H9 (cell line): ENCODE measurements at regions not wholly inside any gene's neighbourhood (a gene's known extent, or its start where the extent isn't known, plus 50 kb on each side); places are given as distances from the start of the nearest gene placed in this dataset.
A peak's percentile ranks its signal among the peaks of the same experiment; 100 is the strongest.

Experiments
- DNase-seq: peaks from one replicate; pipeline ENCODE4 v3.0.0-alpha.2; 2017
- H2AFZ ChIP-seq: one replicate; pipeline ENCODE4 v1.6.1; 2013; ENCODE audit warnings: mild to moderate bottlenecking, low read length, control low read depth, moderate library complexity
- H2AK5ac ChIP-seq: 2 replicates; pipeline ENCODE4 v1.6.1; 2013; ENCODE audit warnings: low read length, control low read depth, mixed read lengths; ENCODE audit not compliant: insufficient read length
- H2BK120ac ChIP-seq: one replicate; pipeline ENCODE4 v1.6.1; 2013; ENCODE audit warnings: low read depth, mild to moderate bottlenecking, low read length, control low read depth, inconsistent platforms; ENCODE audit not compliant: poor library complexity, severe bottlenecking
- H2BK12ac ChIP-seq: 2 replicates; pipeline ENCODE4 v1.6.1; 2013; ENCODE audit warnings: low read length, control low read depth, mixed read lengths, low read depth; ENCODE audit not compliant: insufficient read length
- H2BK15ac ChIP-seq: 2 replicates; pipeline ENCODE4 v1.6.1; 2013; ENCODE audit warnings: low read depth, low read length, control low read depth
- H2BK20ac ChIP-seq: one replicate; pipeline ENCODE4 v1.6.1; 2013; ENCODE audit warnings: low read depth, mild to moderate bottlenecking, low read length, control low read depth, inconsistent platforms; ENCODE audit not compliant: poor library complexity, severe bottlenecking
- H2BK5ac ChIP-seq: 2 replicates; pipeline ENCODE4 v1.6.1; 2013; ENCODE audit warnings: low read length, control low read depth, mixed read lengths; ENCODE audit not compliant: insufficient read length
- H3K14ac ChIP-seq: 2 replicates; pipeline ENCODE4 v1.6.1; 2013; ENCODE audit warnings: low read length, control low read depth; ENCODE audit not compliant: insufficient read depth
- H3K18ac ChIP-seq: 2 replicates; pipeline ENCODE4 v1.6.1; 2013; ENCODE audit warnings: low read depth, mild to moderate bottlenecking, mixed read lengths, low read length, control low read depth; ENCODE audit not compliant: insufficient read length
- H3K23ac ChIP-seq: 2 replicates; pipeline ENCODE4 v1.6.1; 2013; ENCODE audit warnings: low read length, control low read depth, mixed read lengths, low read depth; ENCODE audit not compliant: insufficient read length
- H3K23me2 ChIP-seq: 2 replicates; pipeline ENCODE4 v1.6.1; 2013; ENCODE audit warnings: low read depth, mild to moderate bottlenecking, mixed read lengths, low read length, control low read depth; ENCODE audit not compliant: insufficient read length, poor library complexity, severe bottlenecking
- H3K27ac ChIP-seq: 2 replicates; pipeline ENCODE4 v1.5.1; 2013; ENCODE audit warnings: low read length, control low read depth, mixed read lengths, low read depth; ENCODE audit not compliant: insufficient read length
- H3K27me3 ChIP-seq: 2 replicates; pipeline ENCODE4 v1.6.1; 2013; ENCODE audit warnings: low read length, control low read depth, inconsistent platforms; ENCODE audit not compliant: insufficient read depth
- H3K4ac ChIP-seq: 2 replicates; pipeline ENCODE4 v1.6.1; 2013; ENCODE audit warnings: low read depth, mild to moderate bottlenecking, control low read depth, inconsistent platforms, low read length, moderate library complexity
- H3K4me1 ChIP-seq: 2 replicates; pipeline ENCODE4 v1.6.1; 2013; ENCODE audit warnings: low read length, control low read depth, inconsistent platforms; ENCODE audit not compliant: insufficient read depth
- H3K4me2 ChIP-seq: 2 replicates; pipeline ENCODE4 v1.6.1; 2013; ENCODE audit warnings: low read length, control low read depth, mixed read lengths; ENCODE audit not compliant: insufficient read length, insufficient read depth
- H3K56ac ChIP-seq: 2 replicates; pipeline ENCODE4 v1.6.1; 2013; ENCODE audit warnings: low read depth, mild to moderate bottlenecking, mixed read lengths, low read length, control low read depth; ENCODE audit not compliant: insufficient read length
- H3K79me1 ChIP-seq: 2 replicates; pipeline ENCODE4 v1.6.1; 2013; ENCODE audit warnings: low read depth, mild to moderate bottlenecking, moderate library complexity, low read length, control low read depth, inconsistent platforms; ENCODE audit not compliant: insufficient read depth, poor library complexity, severe bottlenecking
- H3K79me2 ChIP-seq: 2 replicates; pipeline ENCODE4 v1.6.1; 2013; ENCODE audit warnings: low read length, control low read depth, inconsistent platforms; ENCODE audit not compliant: insufficient read depth
- H3K9ac ChIP-seq: 2 replicates; pipeline ENCODE4 v1.6.1; 2013; ENCODE audit warnings: low read length, control low read depth, mixed read lengths; ENCODE audit not compliant: insufficient read length; ENCODE audit errors: extremely low read depth
- H3K9me3 ChIP-seq: one replicate; pipeline ENCODE4 v1.6.1; 2013; ENCODE audit warnings: low read depth, low read length, inconsistent platforms; ENCODE audit not compliant: control insufficient read depth
- H3T11ph ChIP-seq: one replicate; pipeline ENCODE4 v1.6.1; 2013; ENCODE audit warnings: mild to moderate bottlenecking, low read length, control low read depth, inconsistent platforms
- H4K20me1 ChIP-seq: one replicate; pipeline ENCODE4 v1.6.1; 2013; ENCODE audit not compliant: control insufficient read depth, insufficient read length, insufficient read depth
- H4K5ac ChIP-seq: 2 replicates; pipeline ENCODE4 v1.6.1; 2013; ENCODE audit warnings: low read depth, mild to moderate bottlenecking, mixed read lengths, low read length, control low read depth; ENCODE audit not compliant: insufficient read length
- H4K8ac ChIP-seq: replicated peaks from 2 replicates; pipeline ENCODE4 v1.6.1; 2013; ENCODE audit warnings: low read length, control low read depth, mixed read lengths, low read depth; ENCODE audit not compliant: insufficient read length
- H4K91ac ChIP-seq: 2 replicates; pipeline ENCODE4 v1.6.1; 2013; ENCODE audit warnings: low read depth, mild to moderate bottlenecking, moderate library complexity, mixed read lengths, low read length, control low read depth; ENCODE audit not compliant: insufficient read length
- H3K27ac Mint-ChIP-seq, 3 experiments: 2 replicates in 2 of 3; 3 replicates in 1 of 3; pipeline ENCODE4 v1.8.0; 2020 to 2021; ENCODE audit warnings: mixed read lengths in 3 of 3, mild to moderate bottlenecking in 1 of 3, moderate library complexity in 1 of 3
- H3K27me3 Mint-ChIP-seq: 2 replicates; pipeline ENCODE4 v1.8.0; 2021; ENCODE audit warnings: low read depth, mild to moderate bottlenecking, moderate library complexity, mixed read lengths
- H3K36me3 Mint-ChIP-seq, 3 experiments: 2 replicates in 2 of 3; 3 replicates in 1 of 3; pipeline ENCODE4 v1.8.0; 2020 to 2021; ENCODE audit warnings: low read depth in 3 of 3, mixed read lengths in 3 of 3; ENCODE audit not compliant: insufficient read depth in 1 of 3
- H3K4me1 Mint-ChIP-seq, 2 experiments: 2 replicates each; pipeline ENCODE4 v1.8.0; 2020; ENCODE audit warnings: mixed read lengths in 2 of 2
- H3K4me3 Mint-ChIP-seq, 2 experiments: 2 replicates in 1 of 2; 3 replicates in 1 of 2; pipeline ENCODE4 v1.8.0; 2020 to 2021; ENCODE audit warnings: mild to moderate bottlenecking in 2 of 2, mixed read lengths in 2 of 2, moderate library complexity in 1 of 2
- H3K9me3 Mint-ChIP-seq, 2 experiments: 2 replicates in 1 of 2; 3 replicates in 1 of 2; pipeline ENCODE4 v1.8.0; 2020; ENCODE audit warnings: mild to moderate bottlenecking in 2 of 2, mixed read lengths in 2 of 2, moderate library complexity in 1 of 2
- WGBS: extraction: QIAGEN DNeasy Blood & Tissue Kit; methylation state at CpG from one replicate; pipeline ENCODE4 v1.1.7; 2013; ENCODE audit warnings: missing lambda C conversion rate, low lambda C conversion rate, mixed read lengths; ENCODE audit not compliant: insufficient read length; ENCODE audit errors: extremely low coverage; 5-methylcytosine and 5-hydroxymethylcytosine counted together
- TF ChIP-seq, protein P1 (sequence below): fragments of 200-600 bp; sonication (generic); conservative IDR thresholded peaks from 3 replicates; pipeline ENCODE4 v1.8.0; 2021; ENCODE audit warnings: antibody characterized with exemption, mild to moderate bottlenecking

DNA sequence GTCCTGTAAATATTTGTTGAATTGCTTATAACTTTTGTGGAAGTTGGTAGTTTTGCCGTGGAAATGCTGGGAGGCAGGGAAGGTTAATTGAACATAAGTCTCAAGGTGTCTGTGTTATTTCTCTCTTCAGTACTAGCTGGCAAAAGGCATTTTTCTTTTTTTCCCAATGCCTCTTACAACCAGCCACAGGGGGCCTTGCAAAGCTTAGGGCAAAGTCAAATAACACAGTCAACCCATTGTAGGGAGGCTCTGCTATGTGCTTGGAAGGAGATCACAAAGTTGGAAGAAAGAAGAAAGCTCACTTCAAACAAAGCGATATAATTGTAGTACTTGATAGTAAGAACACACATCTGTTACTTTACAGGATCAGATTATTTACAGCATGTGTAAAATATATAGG, 802.6 kb downstream of the PDHA2 start:
- Histone ChIP-seq H3K4ac (no peak overlapping the region), H2BK20ac (no peak overlapping the region), H3K9ac (no peak overlapping the region), H3K18ac (no peak overlapping the region), H3K27ac (no peak overlapping the region), H3K79me2 (no peaks in the 10 kb centered on the region), H3K9me3 (no peaks in the 10 kb centered on the region), H2BK12ac (no peak overlapping the region), H3K4me2 (no peak overlapping the region), H3K23me2 (no peaks in the 10 kb centered on the region), H2AK5ac (no peak overlapping the region), H2AFZ (no peak overlapping the region), H4K8ac (no peak overlapping the region), H3T11ph (no peak overlapping the region), H3K14ac (no peak overlapping the region), H2BK120ac (no peak overlapping the region), H3K56ac (no peak overlapping the region), H3K23ac (no peak overlapping the region), H4K5ac (no peak overlapping the region), H4K91ac (no peak overlapping the region), H3K4me1 (no peaks in the 10 kb centered on the region), H2BK15ac (no peak overlapping the region), H4K20me1 (no peaks in the 10 kb centered on the region), H2BK5ac (no peak overlapping the region), H3K79me1 (no peaks in the 10 kb centered on the region), H3K27me3 (no peaks in the 10 kb centered on the region)
- H3K4me1 Mint-ChIP-seq = peaks cover 6 to 7% of the 10 kb centered on the region in 2 experiments
- peak; percentile 27 for DNase-seq
- H3K9me3 Mint-ChIP-seq = peaks cover 0 to 7% of the 10 kb centered on the region in 2 experiments; a peak in 2 of 5 replicates
- TF ChIP-seq, protein P1, sequence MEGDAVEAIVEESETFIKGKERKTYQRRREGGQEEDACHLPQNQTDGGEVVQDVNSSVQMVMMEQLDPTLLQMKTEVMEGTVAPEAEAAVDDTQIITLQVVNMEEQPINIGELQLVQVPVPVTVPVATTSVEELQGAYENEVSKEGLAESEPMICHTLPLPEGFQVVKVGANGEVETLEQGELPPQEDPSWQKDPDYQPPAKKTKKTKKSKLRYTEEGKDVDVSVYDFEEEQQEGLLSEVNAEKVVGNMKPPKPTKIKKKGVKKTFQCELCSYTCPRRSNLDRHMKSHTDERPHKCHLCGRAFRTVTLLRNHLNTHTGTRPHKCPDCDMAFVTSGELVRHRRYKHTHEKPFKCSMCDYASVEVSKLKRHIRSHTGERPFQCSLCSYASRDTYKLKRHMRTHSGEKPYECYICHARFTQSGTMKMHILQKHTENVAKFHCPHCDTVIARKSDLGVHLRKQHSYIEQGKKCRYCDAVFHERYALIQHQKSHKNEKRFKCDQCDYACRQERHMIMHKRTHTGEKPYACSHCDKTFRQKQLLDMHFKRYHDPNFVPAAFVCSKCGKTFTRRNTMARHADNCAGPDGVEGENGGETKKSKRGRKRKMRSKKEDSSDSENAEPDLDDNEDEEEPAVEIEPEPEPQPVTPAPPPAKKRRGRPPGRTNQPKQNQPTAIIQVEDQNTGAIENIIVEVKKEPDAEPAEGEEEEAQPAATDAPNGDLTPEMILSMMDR = no peak
- no peaks in the 10 kb centered on the region for H3K27me3 Mint-ChIP-seq
- 0 out of 7 replicates have a peak, but pooled peaks cover 0 to 9% (median 3%) of the 10 kb centered on the region in 3 experiments for H3K36me3 Mint-ChIP-seq
- WGBS = no CpG with 5 or more reads among the region's 2 CpGs
- no peak overlapping the region; a peak in 2 of 7 replicates for H3K27ac Mint-ChIP-seq
- no peak overlapping the region for H3K4me3 Mint-ChIP-seq
